K562 (cell line): ENCODE measurements at regions not wholly inside any gene's neighbourhood (a gene's known extent, or its start where the extent isn't known, plus 50 kb on each side); places are given as distances from the start of the nearest gene placed in this dataset.

Experiments used
- TF ChIP-seq, protein P1 (sequence below), 2 experiments: fragments of 450-650 bp; formaldehyde crosslinking in 1 of 2; IDR thresholded peaks; 2 replicates each; pipeline versions ENCODE4 v1.4.0 to v1.6.1; 2014 to 2020; ENCODE audit warnings: mild to moderate bottlenecking in 2 of 2, borderline replicate concordance in 1 of 2, low read depth in 1 of 2

DNA sequence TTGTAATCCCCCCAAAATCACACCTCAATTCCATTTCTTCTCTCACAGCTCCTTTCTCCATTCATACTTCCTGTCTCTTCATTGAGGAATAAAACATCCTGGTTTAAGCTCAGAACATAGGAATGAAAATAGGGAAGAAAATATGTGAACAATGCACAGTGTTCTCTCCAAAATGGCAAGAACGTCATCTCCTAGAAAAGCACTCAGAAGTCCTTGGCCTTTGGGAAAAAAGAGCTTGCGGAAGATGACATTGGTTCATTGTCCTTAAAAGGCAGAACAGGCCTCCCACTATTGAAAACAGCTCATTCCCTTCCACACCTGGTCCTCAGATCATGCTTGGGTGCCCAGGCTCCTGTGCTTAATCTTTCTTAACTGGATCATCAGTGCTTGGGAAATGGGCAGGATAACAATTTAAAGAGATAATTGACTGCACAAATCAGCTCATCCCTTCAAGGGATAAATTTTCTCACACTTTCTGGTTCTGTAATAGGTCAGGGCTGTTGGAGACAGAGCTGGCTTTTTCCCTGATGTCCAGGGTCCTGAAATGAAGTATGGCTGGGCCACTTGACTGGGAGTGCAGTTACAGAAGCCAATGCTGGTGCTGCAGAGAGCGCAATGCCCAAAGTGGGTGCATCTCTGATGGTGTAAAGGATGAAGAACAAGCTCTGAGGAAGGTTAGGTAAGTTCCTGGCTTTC lies 69.2 kb downstream of the MARCHF4 start (continued):
- TF ChIP-seq, protein P1, sequence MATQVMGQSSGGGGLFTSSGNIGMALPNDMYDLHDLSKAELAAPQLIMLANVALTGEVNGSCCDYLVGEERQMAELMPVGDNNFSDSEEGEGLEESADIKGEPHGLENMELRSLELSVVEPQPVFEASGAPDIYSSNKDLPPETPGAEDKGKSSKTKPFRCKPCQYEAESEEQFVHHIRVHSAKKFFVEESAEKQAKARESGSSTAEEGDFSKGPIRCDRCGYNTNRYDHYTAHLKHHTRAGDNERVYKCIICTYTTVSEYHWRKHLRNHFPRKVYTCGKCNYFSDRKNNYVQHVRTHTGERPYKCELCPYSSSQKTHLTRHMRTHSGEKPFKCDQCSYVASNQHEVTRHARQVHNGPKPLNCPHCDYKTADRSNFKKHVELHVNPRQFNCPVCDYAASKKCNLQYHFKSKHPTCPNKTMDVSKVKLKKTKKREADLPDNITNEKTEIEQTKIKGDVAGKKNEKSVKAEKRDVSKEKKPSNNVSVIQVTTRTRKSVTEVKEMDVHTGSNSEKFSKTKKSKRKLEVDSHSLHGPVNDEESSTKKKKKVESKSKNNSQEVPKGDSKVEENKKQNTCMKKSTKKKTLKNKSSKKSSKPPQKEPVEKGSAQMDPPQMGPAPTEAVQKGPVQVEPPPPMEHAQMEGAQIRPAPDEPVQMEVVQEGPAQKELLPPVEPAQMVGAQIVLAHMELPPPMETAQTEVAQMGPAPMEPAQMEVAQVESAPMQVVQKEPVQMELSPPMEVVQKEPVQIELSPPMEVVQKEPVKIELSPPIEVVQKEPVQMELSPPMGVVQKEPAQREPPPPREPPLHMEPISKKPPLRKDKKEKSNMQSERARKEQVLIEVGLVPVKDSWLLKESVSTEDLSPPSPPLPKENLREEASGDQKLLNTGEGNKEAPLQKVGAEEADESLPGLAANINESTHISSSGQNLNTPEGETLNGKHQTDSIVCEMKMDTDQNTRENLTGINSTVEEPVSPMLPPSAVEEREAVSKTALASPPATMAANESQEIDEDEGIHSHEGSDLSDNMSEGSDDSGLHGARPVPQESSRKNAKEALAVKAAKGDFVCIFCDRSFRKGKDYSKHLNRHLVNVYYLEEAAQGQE (IDR thresholded peaks at IDR 0.05; ENCODE audit: borderline replicate concordance) = peak; percentile 38
- TF ChIP-seq, protein P1 (CRISPR knock-in tag; IDR thresholded peaks at IDR 0.05; ENCODE audit: low read depth) = no peak
